Panc1 (cell line): ENCODE measurements at regions not wholly inside any gene's neighbourhood (a gene's known extent, or its start where the extent isn't known, plus 50 kb on each side); places are given as distances from the start of the nearest gene placed in this dataset.

Source experiments
- ATAC-seq: fragments of 200-7000 bp; cut with Tn5 transposase; 2 replicates; pipeline ENCODE4 v1.9.1; 2020; ENCODE audit warnings: mild to moderate bottlenecking, moderate library complexity
- BruUV-seq: library from RNA; stranded (reverse); fragments of 400-500 nt; replicated peaks from 2 replicates; lab custom pipeline; 2021; lab: Mats Ljungman, UMichigan
- CTCF ChIA-PET: fragments of 300-600 bp; sonication (Branson Sonifier 250); formaldehyde crosslinking; loops from one replicate; lab custom pipeline; 2022; ENCODE audit warnings: antibody characterized with exemption; lab: Charles Lee
- POLR2A ChIA-PET: fragments of 300-600 bp; sonication (Branson Sonifier 250); formaldehyde crosslinking; loops from one replicate; lab custom pipeline; 2022; ENCODE audit warnings: antibody characterized with exemption; lab: Charles Lee
- DNase-seq: peaks from one replicate; pipeline ENCODE4 v3.0.0-alpha.2; 2010; ENCODE audit warnings: low read depth, low spot score
- H3K27ac ChIP-seq: 2 replicates; pipeline ENCODE4 v1.5.1; 2011; ENCODE audit warnings: mild to moderate bottlenecking, low read length, inconsistent platforms
- H3K27me3 ChIP-seq: fragments of 200-500 bp; sonication (Bioruptor generic); 2 replicates; pipeline ENCODE4 v1.6.0; 2014; ENCODE audit warnings: low read length, inconsistent platforms; ENCODE audit not compliant: control insufficient read depth, insufficient read depth
- H3K36me3 ChIP-seq: fragments of 200-500 bp; sonication (Bioruptor generic); 2 replicates; pipeline ENCODE4 v1.5.1; 2014; ENCODE audit warnings: inconsistent platforms, mild to moderate bottlenecking, low read length, moderate library complexity; ENCODE audit not compliant: control insufficient read depth, insufficient read depth
- H3K4me1 ChIP-seq: 2 replicates; pipeline ENCODE4 v1.5.1; 2011; ENCODE audit warnings: inconsistent platforms, mild to moderate bottlenecking, low read length, moderate library complexity; ENCODE audit not compliant: control insufficient read depth, insufficient read depth
- H3K4me3 ChIP-seq, 2 experiments: 2 replicates each; pipeline ENCODE4 v1.5.1; 2011 to 2012; ENCODE audit warnings: low read depth in 2 of 2, low read length in 2 of 2, mild to moderate bottlenecking in 2 of 2, inconsistent platforms in 1 of 2, moderate library complexity in 1 of 2
- H3K9me3 ChIP-seq: fragments of 200-500 bp; sonication (Bioruptor generic); 2 replicates; pipeline ENCODE4 v1.5.1; 2014; ENCODE audit warnings: low read depth, mild to moderate bottlenecking, inconsistent platforms, low read length, moderate library complexity; ENCODE audit not compliant: control insufficient read depth, insufficient read depth
- CTCF ChIP-seq: fragments of 450-650 bp; IDR thresholded peaks from 2 replicates; pipeline ENCODE4 v1.5.1; 2017; ENCODE audit warnings: mild to moderate bottlenecking
- POLR2AphosphoS5 ChIP-seq: IDR thresholded peaks from 2 replicates; pipeline ENCODE4 v1.6.1; 2012; ENCODE audit warnings: mild to moderate bottlenecking, low read depth, low read length, moderate library complexity
- REST ChIP-seq, 2 experiments: IDR thresholded peaks; 2 replicates each; pipeline ENCODE4 v1.6.1; 2011 to 2012; ENCODE audit warnings: low read depth in 2 of 2, control low read depth in 1 of 2, low read length in 1 of 2, mild to moderate bottlenecking in 1 of 2, moderate library complexity in 1 of 2; ENCODE audit not compliant: insufficient read depth in 1 of 2
- SIN3A ChIP-seq: IDR thresholded peaks from 2 replicates; pipeline ENCODE4 v1.6.1; 2012; ENCODE audit warnings: low read depth, mild to moderate bottlenecking, low read length, moderate library complexity, borderline replicate concordance; ENCODE audit not compliant: insufficient read depth
- TCF7L2 ChIP-seq: IDR thresholded peaks from 2 replicates; pipeline ENCODE4 v1.6.1; 2011; ENCODE audit warnings: mild to moderate bottlenecking, low read depth, low read length, inconsistent platforms
- in situ Hi-C: cut with HindIII; loops from 2 replicates; pipeline ENCODE4 v1.10.0; 2016; ENCODE audit warnings: low sequenced_read_pairs, low pct_unique_long_range_greater_than_20kb
- intact Hi-C: fragments of 100-400 bp; cut with micrococcal nuclease; formaldehyde crosslinking; loops from one replicate; pipeline ENCODE4 v1.10.0; 2022; ENCODE audit not compliant: unreplicated experiment

- Histone ChIP-seq H3K36me3 (no peaks in the 10 kb centered on the region), H3K9me3 (no peaks in the 10 kb centered on the region), H3K4me3 (no peak overlapping the region), H3K27me3 (no peaks in the 10 kb centered on the region), H3K4me1 (no peaks in the 10 kb centered on the region), H3K27ac (no peak overlapping the region)
- ATAC-seq, result no peak
- in situ Hi-C loops (no loop called here), intact Hi-C loops (no loop called here)
- TF ChIP-seq POLR2AphosphoS5 (no peak), TCF7L2 (no peak), SIN3A (no peak), REST (IDR thresholded peaks at IDR 0.05; ENCODE audit: insufficient read depth in 1 of 2, low read depth in 2 of 2, low read length in 1 of 2) (no peak), CTCF (no peak)
- BruUV-seq, result no TSS peak
- no peak for DNase-seq
- ChIA-PET CTCF (no interaction called here), POLR2A (interaction anchor here (0.5 kb wide), 1 partner anchor 25 kb away, joined by 3 read pairs; no protein-coding TSS in a partner anchor)
Measured at GRCh38 chr5:5939759-5940370, 438.5 kb downstream of the MED10 start.

GRCh38 chr5:5933651-5934050 is 444.7 kb downstream of the MED10 start:
- Histone ChIP-seq H3K9me3 (no peaks in the 10 kb centered on the region), H3K27me3 (no peaks in the 10 kb centered on the region), H3K27ac (no peak overlapping the region), H3K36me3 (no peaks in the 10 kb centered on the region), H3K4me1 (no peaks in the 10 kb centered on the region), H3K4me3 (no peak overlapping the region)
- ChIA-PET POLR2A (no interaction called here), CTCF (no interaction called here)
- in situ Hi-C loops (no loop called here), intact Hi-C loops (no loop called here)
- TF ChIP-seq SIN3A (no peak), TCF7L2 (no peak), REST (IDR thresholded peaks at IDR 0.05; ENCODE audit: insufficient read depth in 1 of 2, low read depth in 2 of 2, low read length in 1 of 2) (no peak), CTCF (no peak), POLR2AphosphoS5 (no peak)
- DNase-seq (no peak), ATAC-seq (no peak)
- BruUV-seq, result no TSS peak
